ENCODE measurements at regions not wholly inside any gene's neighbourhood (a gene's known extent, or its start where the extent isn't known, plus 50 kb on each side); places are given as distances from the start of the nearest gene placed in this dataset.

- Histone ChIP-seq H3K4me1 (no peaks in the 10 kb centered on the region), H3K27me3 (no peaks in the 10 kb centered on the region), H3K36me3 (no peaks in the 10 kb centered on the region), H3K4me3 (no peak overlapping the region), H3K9me3 (no peaks in the 10 kb centered on the region), H3K27ac (no peak overlapping the region)
- TF ChIP-seq CTCF (IDR thresholded peaks at IDR 0.05): no peak
- intact Hi-C loops (cut with DNase I): no loop called here
- DNase-seq (ENCODE audit: low spot score in 2 of 2): no peak
Observed at GRCh38 chr3:76061654-76062053, 276.3 kb upstream of the ZNF717 start.

- TF ChIP-seq CTCF (IDR thresholded peaks at IDR 0.05): no peak
- intact Hi-C loops (cut with DNase I): no loop called here
- Histone ChIP-seq H3K4me3 (no peak overlapping the region), H3K36me3 (no peaks in the 10 kb centered on the region), H3K27ac (no peak overlapping the region), H3K27me3 (no peaks in the 10 kb centered on the region), H3K9me3 (no peaks in the 10 kb centered on the region), H3K4me1 (no peaks in the 10 kb centered on the region)
- no peak for DNase-seq (ENCODE audit: low spot score in 2 of 2)
Observed at GRCh38 chr3:76063019-76063418, 277.7 kb upstream of the ZNF717 start.

GRCh38 chr3:76063811-76064210, 278.5 kb upstream of the ZNF717 start:
- intact Hi-C loops (cut with DNase I): no loop called here
- no peak for DNase-seq (ENCODE audit: low spot score in 2 of 2)
- TF ChIP-seq CTCF (IDR thresholded peaks at IDR 0.05): no peak
- H3K27me3 ChIP-seq: no peaks in the 10 kb centered on the region
- no peak overlapping the region for H3K4me3 ChIP-seq
- H3K4me1 ChIP-seq: no peaks in the 10 kb centered on the region
- no peak overlapping the region for H3K27ac ChIP-seq
- no peaks in the 10 kb centered on the region for H3K9me3 ChIP-seq
- H3K36me3 ChIP-seq: no peaks in the 10 kb centered on the region

- H3K27ac ChIP-seq: no peak overlapping the region
- H3K4me3 ChIP-seq: no peak overlapping the region
- intact Hi-C loops (cut with DNase I): no loop called here
- DNase-seq (ENCODE audit: low spot score in 2 of 2): no peak
- no peak for TF ChIP-seq CTCF (IDR thresholded peaks at IDR 0.05)
- H3K9me3 ChIP-seq: no peaks in the 10 kb centered on the region
- H3K4me1 ChIP-seq: no peaks in the 10 kb centered on the region
- H3K36me3 ChIP-seq: no peaks in the 10 kb centered on the region
- H3K27me3 ChIP-seq: no peaks in the 10 kb centered on the region
Observed at GRCh38 chr3:76065964-76066363, 280.6 kb upstream of the ZNF717 start.

GRCh38 chr3:76078101-76078500, 292.8 kb upstream of the ZNF717 start:
- Histone ChIP-seq H3K4me3 (no peak overlapping the region), H3K4me1 (no peaks in the 10 kb centered on the region), H3K9me3 (no peaks in the 10 kb centered on the region), H3K27me3 (no peaks in the 10 kb centered on the region), H3K27ac (no peak overlapping the region), H3K36me3 (no peaks in the 10 kb centered on the region)
- DNase-seq (ENCODE audit: low spot score in 2 of 2): no peak
- intact Hi-C loops (cut with DNase I): no loop called here
- no peak for TF ChIP-seq CTCF (IDR thresholded peaks at IDR 0.05)

- DNase-seq (ENCODE audit: low spot score in 2 of 2): no peak
- Histone ChIP-seq H3K4me1 (no peaks in the 10 kb centered on the region), H3K27ac (no peak overlapping the region), H3K9me3 (no peaks in the 10 kb centered on the region), H3K36me3 (no peaks in the 10 kb centered on the region), H3K27me3 (no peaks in the 10 kb centered on the region), H3K4me3 (no peak overlapping the region)
- TF ChIP-seq CTCF (IDR thresholded peaks at IDR 0.05): no peak
- intact Hi-C loops (cut with DNase I): no loop called here
Observed at GRCh38 chr3:76083992-76084391, 298.6 kb upstream of the ZNF717 start.

Data from ascending aorta (tissue), 2 donors.